H9 (cell line): ENCODE measurements at regions not wholly inside any gene's neighbourhood (a gene's known extent, or its start where the extent isn't known, plus 50 kb on each side); places are given as distances from the start of the nearest gene placed in this dataset.

ENCODE experiments used
- DNase-seq: peaks from one replicate; pipeline ENCODE4 v3.0.0-alpha.2; 2017
- H2AFZ ChIP-seq: one replicate; pipeline ENCODE4 v1.6.1; 2013; ENCODE audit warnings: mild to moderate bottlenecking, low read length, control low read depth, moderate library complexity
- H2AK5ac ChIP-seq: 2 replicates; pipeline ENCODE4 v1.6.1; 2013; ENCODE audit warnings: low read length, control low read depth, mixed read lengths; ENCODE audit not compliant: insufficient read length
- H2BK120ac ChIP-seq: one replicate; pipeline ENCODE4 v1.6.1; 2013; ENCODE audit warnings: low read depth, mild to moderate bottlenecking, low read length, control low read depth, inconsistent platforms; ENCODE audit not compliant: poor library complexity, severe bottlenecking
- H2BK12ac ChIP-seq: 2 replicates; pipeline ENCODE4 v1.6.1; 2013; ENCODE audit warnings: low read length, control low read depth, mixed read lengths, low read depth; ENCODE audit not compliant: insufficient read length
- H2BK15ac ChIP-seq: 2 replicates; pipeline ENCODE4 v1.6.1; 2013; ENCODE audit warnings: low read depth, low read length, control low read depth
- H2BK20ac ChIP-seq: one replicate; pipeline ENCODE4 v1.6.1; 2013; ENCODE audit warnings: low read depth, mild to moderate bottlenecking, low read length, control low read depth, inconsistent platforms; ENCODE audit not compliant: poor library complexity, severe bottlenecking
- H2BK5ac ChIP-seq: 2 replicates; pipeline ENCODE4 v1.6.1; 2013; ENCODE audit warnings: low read length, control low read depth, mixed read lengths; ENCODE audit not compliant: insufficient read length
- H3K14ac ChIP-seq: 2 replicates; pipeline ENCODE4 v1.6.1; 2013; ENCODE audit warnings: low read length, control low read depth; ENCODE audit not compliant: insufficient read depth
- H3K18ac ChIP-seq: 2 replicates; pipeline ENCODE4 v1.6.1; 2013; ENCODE audit warnings: low read depth, mild to moderate bottlenecking, mixed read lengths, low read length, control low read depth; ENCODE audit not compliant: insufficient read length
- H3K23ac ChIP-seq: 2 replicates; pipeline ENCODE4 v1.6.1; 2013; ENCODE audit warnings: low read length, control low read depth, mixed read lengths, low read depth; ENCODE audit not compliant: insufficient read length
- H3K23me2 ChIP-seq: 2 replicates; pipeline ENCODE4 v1.6.1; 2013; ENCODE audit warnings: low read depth, mild to moderate bottlenecking, mixed read lengths, low read length, control low read depth; ENCODE audit not compliant: insufficient read length, poor library complexity, severe bottlenecking
- H3K27ac ChIP-seq: 2 replicates; pipeline ENCODE4 v1.5.1; 2013; ENCODE audit warnings: low read length, control low read depth, mixed read lengths, low read depth; ENCODE audit not compliant: insufficient read length
- H3K27me3 ChIP-seq: 2 replicates; pipeline ENCODE4 v1.6.1; 2013; ENCODE audit warnings: low read length, control low read depth, inconsistent platforms; ENCODE audit not compliant: insufficient read depth
- H3K4ac ChIP-seq: 2 replicates; pipeline ENCODE4 v1.6.1; 2013; ENCODE audit warnings: low read depth, mild to moderate bottlenecking, control low read depth, inconsistent platforms, low read length, moderate library complexity
- H3K4me1 ChIP-seq: 2 replicates; pipeline ENCODE4 v1.6.1; 2013; ENCODE audit warnings: low read length, control low read depth, inconsistent platforms; ENCODE audit not compliant: insufficient read depth
- H3K4me2 ChIP-seq: 2 replicates; pipeline ENCODE4 v1.6.1; 2013; ENCODE audit warnings: low read length, control low read depth, mixed read lengths; ENCODE audit not compliant: insufficient read length, insufficient read depth
- H3K56ac ChIP-seq: 2 replicates; pipeline ENCODE4 v1.6.1; 2013; ENCODE audit warnings: low read depth, mild to moderate bottlenecking, mixed read lengths, low read length, control low read depth; ENCODE audit not compliant: insufficient read length
- H3K79me1 ChIP-seq: 2 replicates; pipeline ENCODE4 v1.6.1; 2013; ENCODE audit warnings: low read depth, mild to moderate bottlenecking, moderate library complexity, low read length, control low read depth, inconsistent platforms; ENCODE audit not compliant: insufficient read depth, poor library complexity, severe bottlenecking
- H3K79me2 ChIP-seq: 2 replicates; pipeline ENCODE4 v1.6.1; 2013; ENCODE audit warnings: low read length, control low read depth, inconsistent platforms; ENCODE audit not compliant: insufficient read depth
- H3K9ac ChIP-seq: 2 replicates; pipeline ENCODE4 v1.6.1; 2013; ENCODE audit warnings: low read length, control low read depth, mixed read lengths; ENCODE audit not compliant: insufficient read length; ENCODE audit errors: extremely low read depth
- H3K9me3 ChIP-seq: one replicate; pipeline ENCODE4 v1.6.1; 2013; ENCODE audit warnings: low read depth, low read length, inconsistent platforms; ENCODE audit not compliant: control insufficient read depth
- H3T11ph ChIP-seq: one replicate; pipeline ENCODE4 v1.6.1; 2013; ENCODE audit warnings: mild to moderate bottlenecking, low read length, control low read depth, inconsistent platforms
- H4K20me1 ChIP-seq: one replicate; pipeline ENCODE4 v1.6.1; 2013; ENCODE audit not compliant: control insufficient read depth, insufficient read length, insufficient read depth
- H4K5ac ChIP-seq: 2 replicates; pipeline ENCODE4 v1.6.1; 2013; ENCODE audit warnings: low read depth, mild to moderate bottlenecking, mixed read lengths, low read length, control low read depth; ENCODE audit not compliant: insufficient read length
- H4K8ac ChIP-seq: replicated peaks from 2 replicates; pipeline ENCODE4 v1.6.1; 2013; ENCODE audit warnings: low read length, control low read depth, mixed read lengths, low read depth; ENCODE audit not compliant: insufficient read length
- H4K91ac ChIP-seq: 2 replicates; pipeline ENCODE4 v1.6.1; 2013; ENCODE audit warnings: low read depth, mild to moderate bottlenecking, moderate library complexity, mixed read lengths, low read length, control low read depth; ENCODE audit not compliant: insufficient read length
- H3K27ac Mint-ChIP-seq, 3 experiments: 2 replicates in 2 of 3; 3 replicates in 1 of 3; pipeline ENCODE4 v1.8.0; 2020 to 2021; ENCODE audit warnings: mixed read lengths in 3 of 3, mild to moderate bottlenecking in 1 of 3, moderate library complexity in 1 of 3
- H3K27me3 Mint-ChIP-seq: 2 replicates; pipeline ENCODE4 v1.8.0; 2021; ENCODE audit warnings: low read depth, mild to moderate bottlenecking, moderate library complexity, mixed read lengths
- H3K36me3 Mint-ChIP-seq, 3 experiments: 2 replicates in 2 of 3; 3 replicates in 1 of 3; pipeline ENCODE4 v1.8.0; 2020 to 2021; ENCODE audit warnings: low read depth in 3 of 3, mixed read lengths in 3 of 3; ENCODE audit not compliant: insufficient read depth in 1 of 3
- H3K4me1 Mint-ChIP-seq, 2 experiments: 2 replicates each; pipeline ENCODE4 v1.8.0; 2020; ENCODE audit warnings: mixed read lengths in 2 of 2
- H3K4me3 Mint-ChIP-seq, 2 experiments: 2 replicates in 1 of 2; 3 replicates in 1 of 2; pipeline ENCODE4 v1.8.0; 2020 to 2021; ENCODE audit warnings: mild to moderate bottlenecking in 2 of 2, mixed read lengths in 2 of 2, moderate library complexity in 1 of 2
- H3K9me3 Mint-ChIP-seq, 2 experiments: 2 replicates in 1 of 2; 3 replicates in 1 of 2; pipeline ENCODE4 v1.8.0; 2020; ENCODE audit warnings: mild to moderate bottlenecking in 2 of 2, mixed read lengths in 2 of 2, moderate library complexity in 1 of 2
- CTCF ChIP-seq: fragments of 200-600 bp; sonication (generic); conservative IDR thresholded peaks from 3 replicates; pipeline ENCODE4 v1.8.0; 2021; ENCODE audit warnings: antibody characterized with exemption, mild to moderate bottlenecking
- WGBS: extraction: QIAGEN DNeasy Blood & Tissue Kit; methylation state at CpG from one replicate; pipeline ENCODE4 v1.1.7; 2013; ENCODE audit warnings: missing lambda C conversion rate, low lambda C conversion rate, mixed read lengths; ENCODE audit not compliant: insufficient read length; ENCODE audit errors: extremely low coverage; 5-methylcytosine and 5-hydroxymethylcytosine counted together

GRCh38 chr19:31512181-31512970 lies 163.1 kb upstream of the TSHZ3 start:
- Histone ChIP-seq H3K9ac (no peak overlapping the region), H3K4ac (no peak overlapping the region), H4K8ac (no peak overlapping the region), H3K14ac (no peak overlapping the region), H3K18ac (peak overlapping the region; percentile 19), H3K23ac (no peak overlapping the region), H3K79me2 (no peaks in the 10 kb centered on the region), H3K27me3 (no peaks in the 10 kb centered on the region), H2BK15ac (no peak overlapping the region), H2AFZ (no peak overlapping the region), H4K5ac (no peak overlapping the region), H3T11ph (no peak overlapping the region), H3K4me1 (peaks cover 2% of the 10 kb centered on the region; the same call in 1 of the 2 replicates), H3K27ac (no peak overlapping the region), H2BK120ac (no peak overlapping the region), H2BK20ac (no peak overlapping the region), H3K4me2 (no peak overlapping the region), H2AK5ac (no peak overlapping the region), H4K20me1 (no peaks in the 10 kb centered on the region), H3K56ac (no peak overlapping the region), H2BK12ac (no peak overlapping the region), H3K9me3 (no peaks in the 10 kb centered on the region), H3K23me2 (no peaks in the 10 kb centered on the region), H2BK5ac (no peak overlapping the region), H3K79me1 (no peaks in the 10 kb centered on the region), H4K91ac (no peak overlapping the region)
- Mint-ChIP-seq H3K4me1 (peaks cover 17 to 19% of the 10 kb centered on the region in 2 experiments), H3K27me3 (no peaks in the 10 kb centered on the region; the same call in 1 of the 2 replicates), H3K9me3 (0 out of 5 replicates have a peak, but pooled peaks cover 0 to 3% of the 10 kb centered on the region in 2 experiments), H3K4me3 (no peak overlapping the region), H3K36me3 (no peaks in the 10 kb centered on the region; a peak in 1 of 7 replicates), H3K27ac (no peak overlapping the region)
- no CpG with 5 or more reads among the region's 10 CpGs for WGBS
- TF ChIP-seq CTCF, result no peak
- no peak for DNase-seq
